ENCODE measurements at regions not wholly inside any gene's neighbourhood (a gene's known extent, or its start where the extent isn't known, plus 50 kb on each side); places are given as distances from the start of the nearest gene placed in this dataset.

DNA sequence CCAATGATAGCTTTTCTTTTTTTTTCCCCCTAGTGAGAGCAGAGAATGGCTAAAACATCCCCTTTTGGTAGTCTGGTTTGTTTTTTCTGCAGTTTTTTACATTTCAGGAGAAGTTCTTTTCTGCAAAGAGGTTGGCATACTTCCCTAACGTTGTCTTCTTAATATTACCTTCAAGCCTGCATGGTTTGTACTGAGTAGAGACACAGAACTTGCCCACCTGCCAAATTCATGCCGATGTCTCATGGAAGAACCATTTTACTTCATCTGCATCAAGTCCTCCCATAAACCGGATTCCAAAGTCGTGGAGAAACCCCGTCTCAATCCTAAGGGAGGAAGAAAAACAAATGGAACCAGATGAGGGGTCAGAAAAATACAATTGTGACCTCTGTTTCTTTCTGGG is 89.7 kb downstream of the SHOX start:
- no peaks in the 10 kb centered on the region for H3K4me1 ChIP-seq (ENCODE audit: insufficient read depth, low read length)
- H3K27ac ChIP-seq (ENCODE audit: low read depth, low read length): no peak overlapping the region
- Mint-ChIP-seq H3K4me1 (ENCODE audit: low read depth, unreplicated experiment) (no peaks in the 10 kb centered on the region), H3K4me3 (ENCODE audit: unreplicated experiment) (no peak overlapping the region), H3K9me3 (ENCODE audit: unreplicated experiment) (peaks cover 16% of the 10 kb centered on the region), H3K27ac (ENCODE audit: unreplicated experiment) (no peak overlapping the region), H3K27me3 (ENCODE audit: low read depth, unreplicated experiment) (no peaks in the 10 kb centered on the region), H3K36me3 (ENCODE audit: low read depth, unreplicated experiment) (no peaks in the 10 kb centered on the region)
- FAIRE-seq: no peak
- no peaks in the 10 kb centered on the region for H3K79me2 ChIP-seq (ENCODE audit: insufficient read depth, low read length)
- no peak for TF ChIP-seq EZH2 (IDR thresholded peaks at IDR 0.05; ENCODE audit: insufficient read depth, low read length)
- TF ChIP-seq, protein P1, sequence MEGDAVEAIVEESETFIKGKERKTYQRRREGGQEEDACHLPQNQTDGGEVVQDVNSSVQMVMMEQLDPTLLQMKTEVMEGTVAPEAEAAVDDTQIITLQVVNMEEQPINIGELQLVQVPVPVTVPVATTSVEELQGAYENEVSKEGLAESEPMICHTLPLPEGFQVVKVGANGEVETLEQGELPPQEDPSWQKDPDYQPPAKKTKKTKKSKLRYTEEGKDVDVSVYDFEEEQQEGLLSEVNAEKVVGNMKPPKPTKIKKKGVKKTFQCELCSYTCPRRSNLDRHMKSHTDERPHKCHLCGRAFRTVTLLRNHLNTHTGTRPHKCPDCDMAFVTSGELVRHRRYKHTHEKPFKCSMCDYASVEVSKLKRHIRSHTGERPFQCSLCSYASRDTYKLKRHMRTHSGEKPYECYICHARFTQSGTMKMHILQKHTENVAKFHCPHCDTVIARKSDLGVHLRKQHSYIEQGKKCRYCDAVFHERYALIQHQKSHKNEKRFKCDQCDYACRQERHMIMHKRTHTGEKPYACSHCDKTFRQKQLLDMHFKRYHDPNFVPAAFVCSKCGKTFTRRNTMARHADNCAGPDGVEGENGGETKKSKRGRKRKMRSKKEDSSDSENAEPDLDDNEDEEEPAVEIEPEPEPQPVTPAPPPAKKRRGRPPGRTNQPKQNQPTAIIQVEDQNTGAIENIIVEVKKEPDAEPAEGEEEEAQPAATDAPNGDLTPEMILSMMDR (IDR thresholded peaks at IDR 0.05; ENCODE audit: insufficient read depth, low read depth, low read length): no peak
- H3K4me3 ChIP-seq (ENCODE audit: insufficient read depth, low read depth, low read length): no peak overlapping the region
- H2AFZ ChIP-seq (ENCODE audit: low read depth, low read length): no peak overlapping the region
- no peaks in the 10 kb centered on the region for H3K27me3 ChIP-seq (ENCODE audit: insufficient read depth, low read length)
- H3K4me2 ChIP-seq (ENCODE audit: low read length): no peak overlapping the region
- H3K9ac ChIP-seq (ENCODE audit: low read length): no peak overlapping the region
- no peaks in the 10 kb centered on the region for H3K36me3 ChIP-seq (ENCODE audit: insufficient read depth, low read length)
- H3K9me3 ChIP-seq (ENCODE audit: insufficient read depth, low read depth, low read length): peaks cover 17% of the 10 kb centered on the region
- no peak for DNase-seq (ENCODE audit: low read depth)
- no peaks in the 10 kb centered on the region for H4K20me1 ChIP-seq (ENCODE audit: insufficient read depth, low read length)

DNA sequence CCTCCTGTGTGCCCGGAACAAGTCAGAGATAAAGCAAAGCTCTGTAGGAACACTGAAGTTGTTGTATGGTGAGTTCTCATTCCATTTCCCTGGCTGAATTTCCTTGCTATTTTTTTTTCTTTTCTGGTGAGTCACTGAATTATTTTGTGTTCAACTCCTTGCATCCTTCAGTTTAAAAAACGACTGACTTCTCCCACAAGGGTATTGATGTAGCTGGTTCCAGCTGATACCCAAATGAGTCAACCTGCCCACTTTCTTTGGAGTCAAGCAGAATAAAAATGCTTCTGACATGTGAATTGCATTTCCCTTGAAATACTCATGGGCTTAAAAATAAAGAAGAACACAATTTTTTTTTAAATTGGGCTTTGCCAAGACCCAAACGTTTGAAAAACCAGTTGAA is 85.5 kb downstream of the SHOX start:
- H3K9ac ChIP-seq (ENCODE audit: low read length): no peak overlapping the region
- no peaks in the 10 kb centered on the region for H3K79me2 ChIP-seq (ENCODE audit: insufficient read depth, low read length)
- Mint-ChIP-seq H3K4me1 (ENCODE audit: low read depth, unreplicated experiment) (no peaks in the 10 kb centered on the region), H3K9me3 (ENCODE audit: unreplicated experiment) (peaks cover 28% of the 10 kb centered on the region), H3K27ac (ENCODE audit: unreplicated experiment) (no peak overlapping the region), H3K36me3 (ENCODE audit: low read depth, unreplicated experiment) (no peaks in the 10 kb centered on the region), H3K4me3 (ENCODE audit: unreplicated experiment) (no peak overlapping the region), H3K27me3 (ENCODE audit: low read depth, unreplicated experiment) (no peaks in the 10 kb centered on the region)
- TF ChIP-seq EZH2 (IDR thresholded peaks at IDR 0.05; ENCODE audit: insufficient read depth, low read length): no peak
- TF ChIP-seq, protein P1 (IDR thresholded peaks at IDR 0.05; ENCODE audit: insufficient read depth, low read depth, low read length): no peak
- DNase-seq (ENCODE audit: low read depth) (no peak), FAIRE-seq (no peak)
- no peak overlapping the region for H3K27ac ChIP-seq (ENCODE audit: low read depth, low read length)
- no peaks in the 10 kb centered on the region for H3K27me3 ChIP-seq (ENCODE audit: insufficient read depth, low read length)
- H3K4me1 ChIP-seq (ENCODE audit: insufficient read depth, low read length): no peaks in the 10 kb centered on the region
- H3K9me3 ChIP-seq (ENCODE audit: insufficient read depth, low read depth, low read length): peaks cover 4% of the 10 kb centered on the region
- no peak overlapping the region for H2AFZ ChIP-seq (ENCODE audit: low read depth, low read length)
- H4K20me1 ChIP-seq (ENCODE audit: insufficient read depth, low read length): no peaks in the 10 kb centered on the region
- H3K4me2 ChIP-seq (ENCODE audit: low read length): no peak overlapping the region
- H3K36me3 ChIP-seq (ENCODE audit: insufficient read depth, low read length): no peaks in the 10 kb centered on the region
- no peak overlapping the region for H3K4me3 ChIP-seq (ENCODE audit: insufficient read depth, low read depth, low read length)

DNA sequence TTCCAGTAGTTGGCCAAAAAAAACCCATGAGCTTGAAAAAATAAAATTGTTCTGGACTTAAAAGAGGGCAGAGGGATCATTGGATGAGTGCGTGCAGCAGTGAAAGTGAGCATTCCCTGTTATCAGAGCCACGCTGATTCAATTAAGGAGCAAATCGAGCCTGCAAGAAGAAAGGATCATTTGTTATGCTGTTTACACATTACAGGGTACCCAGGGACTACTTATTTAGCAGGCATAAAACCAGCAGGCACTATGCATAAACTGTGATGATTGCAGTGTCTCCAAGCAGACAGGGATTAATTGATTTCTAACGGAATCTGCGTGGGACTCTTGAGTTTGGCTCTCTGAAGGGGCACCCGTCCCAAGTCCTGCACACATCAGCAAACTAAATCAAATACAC is 83.5 kb downstream of the SHOX start:
- H3K9ac ChIP-seq (ENCODE audit: low read length): no peak overlapping the region

More for the DNA sequence above, 83.5 kb downstream of the SHOX start:
- Mint-ChIP-seq H3K36me3 (ENCODE audit: low read depth, unreplicated experiment) (no peaks in the 10 kb centered on the region), H3K27ac (ENCODE audit: unreplicated experiment) (no peak overlapping the region), H3K4me1 (ENCODE audit: low read depth, unreplicated experiment) (no peaks in the 10 kb centered on the region), H3K27me3 (ENCODE audit: low read depth, unreplicated experiment) (no peaks in the 10 kb centered on the region), H3K9me3 (ENCODE audit: unreplicated experiment) (peaks cover 32% of the 10 kb centered on the region), H3K4me3 (ENCODE audit: unreplicated experiment) (no peak overlapping the region)
- H3K27me3 ChIP-seq (ENCODE audit: insufficient read depth, low read length): no peaks in the 10 kb centered on the region
- FAIRE-seq: no peak
- H3K4me2 ChIP-seq (ENCODE audit: low read length): no peak overlapping the region
- TF ChIP-seq, protein P1 (IDR thresholded peaks at IDR 0.05; ENCODE audit: insufficient read depth, low read depth, low read length): no peak
- TF ChIP-seq EZH2 (IDR thresholded peaks at IDR 0.05; ENCODE audit: insufficient read depth, low read length): no peak
- no peak overlapping the region for H2AFZ ChIP-seq (ENCODE audit: low read depth, low read length)
- no peaks in the 10 kb centered on the region for H3K36me3 ChIP-seq (ENCODE audit: insufficient read depth, low read length)
- no peaks in the 10 kb centered on the region for H4K20me1 ChIP-seq (ENCODE audit: insufficient read depth, low read length)
- no peaks in the 10 kb centered on the region for H3K79me2 ChIP-seq (ENCODE audit: insufficient read depth, low read length)
- no peak overlapping the region for H3K27ac ChIP-seq (ENCODE audit: low read depth, low read length)
- H3K4me1 ChIP-seq (ENCODE audit: insufficient read depth, low read length): no peaks in the 10 kb centered on the region
- no peak for DNase-seq (ENCODE audit: low read depth)
- H3K9me3 ChIP-seq (ENCODE audit: insufficient read depth, low read depth, low read length): peaks cover 8% of the 10 kb centered on the region
- H3K4me3 ChIP-seq (ENCODE audit: insufficient read depth, low read depth, low read length): no peak overlapping the region
